ENCODE measurements at regions not wholly inside any gene's neighbourhood (a gene's known extent, or its start where the extent isn't known, plus 50 kb on each side); places are given as distances from the start of the nearest gene placed in this dataset.

GRCh38 chr4:187333151-187333550 lies 609.5 kb upstream of the FAT1 start:
- TF ChIP-seq ZNF639 (CRISPR knock-in tag; conservative IDR thresholded peaks at IDR 0.05) (no peak), SYNCRIP (IDR thresholded peaks at IDR 0.05; ENCODE audit: insufficient read depth, low read depth, low read length) (no peak), ZBTB1 (CRISPR knock-in tag; IDR thresholded peaks at IDR 0.05; ENCODE audit: borderline replicate concordance) (no peak), ZNF777 (CRISPR knock-in tag; IDR thresholded peaks at IDR 0.05) (no peak), POLR2AphosphoS2 (IDR thresholded peaks at IDR 0.05; ENCODE audit: low read depth, low read length) (no peak), ZNF616 (CRISPR knock-in tag; IDR thresholded peaks at IDR 0.05; ENCODE audit: low read depth) (no peak), HBP1 (CRISPR knock-in tag; IDR thresholded peaks at IDR 0.05; ENCODE audit: low read depth) (no peak), CEBPB (IDR thresholded peaks at IDR 0.05; ENCODE audit: borderline replicate concordance, low read depth, low read length) (no peak)

More at GRCh38 chr4:187333151-187333550, 609.5 kb upstream of the FAT1 start:
- ATAC-seq, result no peak
- in situ Hi-C loops (cut with HindIII; ENCODE audit: extremely low pct_ligation_motif_present, low pct_unique_long_range_greater_than_20kb) (no loop called here), intact Hi-C loops (cut with micrococcal nuclease; ENCODE audit: unreplicated experiment) (no loop called here)
- H4K20me1 ChIP-seq (ENCODE audit: insufficient read depth, low read length), result no peaks in the 10 kb centered on the region
- BruUV-seq (replicated peaks), result no TSS peak
- 13% methylated on average over 4 of the region's 4 CpGs for WGBS (ENCODE audit: low lambda C conversion rate)
- H3K79me2 ChIP-seq (ENCODE audit: insufficient read depth, low read length), result no peaks in the 10 kb centered on the region
- no peak overlapping the region for H3K4me2 ChIP-seq (ENCODE audit: low read depth, low read length)
- no peak for DNase-seq (ENCODE audit: low spot score)
- no peaks in the 10 kb centered on the region for H3K9me3 ChIP-seq (ENCODE audit: low read length)
- no peak overlapping the region for H3K27ac ChIP-seq (ENCODE audit: extremely low read length, insufficient read depth, low read length)
- CTCF ChIA-PET (ENCODE audit: low intra/inter-chr PET ratio, low total read pairs), result no interaction called here
- no peak overlapping the region for H3K9ac ChIP-seq (ENCODE audit: insufficient read depth, low read depth, low read length)
- H3K27me3 ChIP-seq (ENCODE audit: control insufficient read depth in 1 of 2, insufficient read depth in 2 of 2, low read length in 2 of 2), result peaks cover 0 to 9% of the 10 kb centered on the region in 2 experiments; a peak in 3 of 5 replicates
- no peak overlapping the region for H2AFZ ChIP-seq (ENCODE audit: low read length)
- no peak for FAIRE-seq
- no peak overlapping the region for H3K4me3 ChIP-seq (replicated peaks in 1 of 3; ENCODE audit: insufficient read depth in 1 of 3, low read depth in 2 of 3, low read length in 3 of 3)
- no peaks in the 10 kb centered on the region for H3K4me1 ChIP-seq (ENCODE audit: insufficient read depth, low read length)
- H3K36me3 ChIP-seq (replicated peaks in 1 of 2; ENCODE audit: control insufficient read depth in 1 of 2, insufficient read depth in 2 of 2, low read length in 2 of 2), result no peaks in the 10 kb centered on the region
- POLR2A ChIA-PET, result no interaction called here
